Peyer's patch (tissue), 4 donors: ENCODE measurements at regions not wholly inside any gene's neighbourhood (a gene's known extent, or its start where the extent isn't known, plus 50 kb on each side); places are given as distances from the start of the nearest gene placed in this dataset.

Source experiments
- CTCF ChIP-seq, 6 experiments: fragments of 450-650 bp in 4 of 6; fragments of 200-600 bp in 2 of 6; sonication (generic) in 1 of 6; IDR thresholded peaks; one replicate each; pipeline ENCODE4 v1.5.1; 2017 to 2019; ENCODE audit warnings: antibody characterized with exemption in 6 of 6, mild to moderate bottlenecking in 3 of 6, moderate library complexity in 1 of 6
- POLR2A ChIP-seq, 2 donors: fragments of 450-650 bp; IDR thresholded peaks; one replicate each; pipeline ENCODE4 v1.5.1; 2017; ENCODE audit warnings: antibody characterized with exemption in 2 of 2, mild to moderate bottlenecking in 2 of 2, moderate library complexity in 2 of 2

GRCh38 chr15:62483814-62484213 lies 318.7 kb upstream of the C2CD4B start:
- TF ChIP-seq CTCF (IDR thresholded peaks at IDR 0.05) (no peak), POLR2A (IDR thresholded peaks at IDR 0.05) (no peak)
